ENCODE measurements at regions not wholly inside any gene's neighbourhood (a gene's known extent, or its start where the extent isn't known, plus 50 kb on each side); places are given as distances from the start of the nearest gene placed in this dataset.

GRCh38 chr4:171024720-171025303 is 788.4 kb upstream of the GALNTL6 start:
- H3K36me3 ChIP-seq (ENCODE audit: control insufficient read depth, insufficient read depth, low read length), result no peaks in the 10 kb centered on the region
- H3K4me1 ChIP-seq (ENCODE audit: control insufficient read depth, insufficient read depth, low read length, poor library complexity, severe bottlenecking), result no peaks in the 10 kb centered on the region
- H3K9me3 ChIP-seq (ENCODE audit: control insufficient read depth, low read length), result no peaks in the 10 kb centered on the region
- no peak overlapping the region for H3K4me3 ChIP-seq (ENCODE audit: extremely low read depth, insufficient read depth, low read length, poor library complexity, severe bottlenecking)
- no peak overlapping the region for H3K27ac ChIP-seq (ENCODE audit: low read depth, low read length, severe bottlenecking)
- WGBS, 2 experiments (ENCODE audit: insufficient coverage in 2 of 2), result 80 to 96% methylated on average over 1 to 4 of the region's 4 CpGs

GRCh38 chr4:171022824-171023230 is 790.4 kb upstream of the GALNTL6 start:
- Histone ChIP-seq H3K27ac (ENCODE audit: low read depth, low read length, severe bottlenecking) (no peak overlapping the region), H3K9me3 (ENCODE audit: control insufficient read depth, low read length) (no peaks in the 10 kb centered on the region), H3K4me3 (ENCODE audit: extremely low read depth, insufficient read depth, low read length, poor library complexity, severe bottlenecking) (no peak overlapping the region), H3K4me1 (ENCODE audit: control insufficient read depth, insufficient read depth, low read length, poor library complexity, severe bottlenecking) (no peaks in the 10 kb centered on the region), H3K36me3 (ENCODE audit: control insufficient read depth, insufficient read depth, low read length) (no peaks in the 10 kb centered on the region)
- WGBS, 2 experiments (ENCODE audit: insufficient coverage in 2 of 2), result 65 to 73% methylated on average over 2 of the region's 3 CpGs

- no CpG with 5 or more reads among the region's 1 CpG for WGBS, 2 experiments (ENCODE audit: insufficient coverage in 2 of 2)
- no peaks in the 10 kb centered on the region for H3K9me3 ChIP-seq (ENCODE audit: control insufficient read depth, low read length)
- no peak overlapping the region for H3K4me3 ChIP-seq (ENCODE audit: extremely low read depth, insufficient read depth, low read length, poor library complexity, severe bottlenecking)
- no peaks in the 10 kb centered on the region for H3K4me1 ChIP-seq (ENCODE audit: control insufficient read depth, insufficient read depth, low read length, poor library complexity, severe bottlenecking)
- H3K27ac ChIP-seq (ENCODE audit: low read depth, low read length, severe bottlenecking), result no peak overlapping the region
- H3K36me3 ChIP-seq (ENCODE audit: control insufficient read depth, insufficient read depth, low read length), result no peaks in the 10 kb centered on the region
Observed at GRCh38 chr4:171017593-171017992, 795.6 kb upstream of the GALNTL6 start.

- no peaks in the 10 kb centered on the region for H3K9me3 ChIP-seq (ENCODE audit: control insufficient read depth, low read length)
- H3K4me1 ChIP-seq (ENCODE audit: control insufficient read depth, insufficient read depth, low read length, poor library complexity, severe bottlenecking), result no peaks in the 10 kb centered on the region
- H3K36me3 ChIP-seq (ENCODE audit: control insufficient read depth, insufficient read depth, low read length), result no peaks in the 10 kb centered on the region
- no peak overlapping the region for H3K4me3 ChIP-seq (ENCODE audit: extremely low read depth, insufficient read depth, low read length, poor library complexity, severe bottlenecking)
- H3K27ac ChIP-seq (ENCODE audit: low read depth, low read length, severe bottlenecking), result no peak overlapping the region
- WGBS, 2 experiments (ENCODE audit: insufficient coverage in 2 of 2), result no CpG with 5 or more reads among the region's 2 CpGs
Observed at GRCh38 chr4:171016145-171016544, 797.1 kb upstream of the GALNTL6 start.

GRCh38 chr4:171015441-171015840 is 797.8 kb upstream of the GALNTL6 start:
- H3K4me1 ChIP-seq (ENCODE audit: control insufficient read depth, insufficient read depth, low read length, poor library complexity, severe bottlenecking), result no peaks in the 10 kb centered on the region
- no peak overlapping the region for H3K4me3 ChIP-seq (ENCODE audit: extremely low read depth, insufficient read depth, low read length, poor library complexity, severe bottlenecking)
- no peaks in the 10 kb centered on the region for H3K36me3 ChIP-seq (ENCODE audit: control insufficient read depth, insufficient read depth, low read length)
- WGBS, 2 experiments (ENCODE audit: insufficient coverage in 2 of 2), result no CpG with 5 or more reads among the region's 1 CpG
- no peak overlapping the region for H3K27ac ChIP-seq (ENCODE audit: low read depth, low read length, severe bottlenecking)
- no peaks in the 10 kb centered on the region for H3K9me3 ChIP-seq (ENCODE audit: control insufficient read depth, low read length)

- H3K27ac ChIP-seq (ENCODE audit: low read depth, low read length, severe bottlenecking), result no peak overlapping the region
- no peaks in the 10 kb centered on the region for H3K36me3 ChIP-seq (ENCODE audit: control insufficient read depth, insufficient read depth, low read length)
- H3K4me1 ChIP-seq (ENCODE audit: control insufficient read depth, insufficient read depth, low read length, poor library complexity, severe bottlenecking), result no peaks in the 10 kb centered on the region
- no CpG with 5 or more reads among the region's 3 CpGs for WGBS, 2 experiments (ENCODE audit: insufficient coverage in 2 of 2)
- H3K4me3 ChIP-seq (ENCODE audit: extremely low read depth, insufficient read depth, low read length, poor library complexity, severe bottlenecking), result no peak overlapping the region
- no peaks in the 10 kb centered on the region for H3K9me3 ChIP-seq (ENCODE audit: control insufficient read depth, low read length)
Observed at GRCh38 chr4:171007618-171008390, 805.4 kb upstream of the GALNTL6 start.

GRCh38 chr4:171002246-171002645 is 811.0 kb upstream of the GALNTL6 start:
- H3K27ac ChIP-seq (ENCODE audit: low read depth, low read length, severe bottlenecking), result no peak overlapping the region
- H3K4me3 ChIP-seq (ENCODE audit: extremely low read depth, insufficient read depth, low read length, poor library complexity, severe bottlenecking), result no peak overlapping the region
- WGBS, 2 experiments (ENCODE audit: insufficient coverage in 2 of 2), result no CpG with 5 or more reads among the region's 1 CpG
- no peaks in the 10 kb centered on the region for H3K36me3 ChIP-seq (ENCODE audit: control insufficient read depth, insufficient read depth, low read length)
- H3K9me3 ChIP-seq (ENCODE audit: control insufficient read depth, low read length), result no peaks in the 10 kb centered on the region
- no peaks in the 10 kb centered on the region for H3K4me1 ChIP-seq (ENCODE audit: control insufficient read depth, insufficient read depth, low read length, poor library complexity, severe bottlenecking)

GRCh38 chr4:170990989-170991589 is 822.1 kb upstream of the GALNTL6 start:
- no peak overlapping the region for H3K4me3 ChIP-seq (ENCODE audit: extremely low read depth, insufficient read depth, low read length, poor library complexity, severe bottlenecking)
- 17 to 37% methylated on average over 3 to 5 of the region's 8 CpGs for WGBS, 2 experiments (ENCODE audit: insufficient coverage in 2 of 2)
- no peaks in the 10 kb centered on the region for H3K4me1 ChIP-seq (ENCODE audit: control insufficient read depth, insufficient read depth, low read length, poor library complexity, severe bottlenecking)
- no peaks in the 10 kb centered on the region for H3K9me3 ChIP-seq (ENCODE audit: control insufficient read depth, low read length)
- no peak overlapping the region for H3K27ac ChIP-seq (ENCODE audit: low read depth, low read length, severe bottlenecking)
- no peaks in the 10 kb centered on the region for H3K36me3 ChIP-seq (ENCODE audit: control insufficient read depth, insufficient read depth, low read length)

- H3K36me3 ChIP-seq (ENCODE audit: control insufficient read depth, insufficient read depth, low read length), result no peaks in the 10 kb centered on the region
- no peaks in the 10 kb centered on the region for H3K4me1 ChIP-seq (ENCODE audit: control insufficient read depth, insufficient read depth, low read length, poor library complexity, severe bottlenecking)
- WGBS, 2 experiments (ENCODE audit: insufficient coverage in 2 of 2), result no CpG with 5 or more reads among the region's 1 CpG
- H3K27ac ChIP-seq (ENCODE audit: low read depth, low read length, severe bottlenecking), result no peak overlapping the region
- H3K9me3 ChIP-seq (ENCODE audit: control insufficient read depth, low read length), result no peaks in the 10 kb centered on the region
- H3K4me3 ChIP-seq (ENCODE audit: extremely low read depth, insufficient read depth, low read length, poor library complexity, severe bottlenecking), result no peak overlapping the region
Observed at GRCh38 chr4:170988446-170988845, 824.8 kb upstream of the GALNTL6 start.

GRCh38 chr4:170979736-170980135 is 833.5 kb upstream of the GALNTL6 start:
- Histone ChIP-seq H3K4me1 (ENCODE audit: control insufficient read depth, insufficient read depth, low read length, poor library complexity, severe bottlenecking) (no peaks in the 10 kb centered on the region), H3K36me3 (ENCODE audit: control insufficient read depth, insufficient read depth, low read length) (no peaks in the 10 kb centered on the region), H3K27ac (ENCODE audit: low read depth, low read length, severe bottlenecking) (peak overlapping the region; percentile 39), H3K4me3 (ENCODE audit: extremely low read depth, insufficient read depth, low read length, poor library complexity, severe bottlenecking) (no peak overlapping the region), H3K9me3 (ENCODE audit: control insufficient read depth, low read length) (no peaks in the 10 kb centered on the region)
- 76 to 78% methylated on average over 1 to 2 of the region's 6 CpGs for whole genome bisulfite sequencing, 2 experiments (ENCODE audit: insufficient coverage in 2 of 2)

- no peak overlapping the region for H3K27ac ChIP-seq (ENCODE audit: low read depth, low read length, severe bottlenecking)
- H3K9me3 ChIP-seq (ENCODE audit: control insufficient read depth, low read length), result no peaks in the 10 kb centered on the region
- no peaks in the 10 kb centered on the region for H3K4me1 ChIP-seq (ENCODE audit: control insufficient read depth, insufficient read depth, low read length, poor library complexity, severe bottlenecking)
- no peak overlapping the region for H3K4me3 ChIP-seq (ENCODE audit: extremely low read depth, insufficient read depth, low read length, poor library complexity, severe bottlenecking)
- H3K36me3 ChIP-seq (ENCODE audit: control insufficient read depth, insufficient read depth, low read length), result no peaks in the 10 kb centered on the region
- WGBS, 2 experiments (ENCODE audit: insufficient coverage in 2 of 2), result 93 to 96% methylated on average over 4 to 5 of the region's 6 CpGs
Observed at GRCh38 chr4:170978990-170979389, 834.2 kb upstream of the GALNTL6 start.

All from mesodermal cell (in vitro differentiated cells).